D721Med (cell line): ENCODE measurements at regions not wholly inside any gene's neighbourhood (a gene's known extent, or its start where the extent isn't known, plus 50 kb on each side); places are given as distances from the start of the nearest gene placed in this dataset.

Source experiments
- DNase-seq: peaks from one replicate; pipeline ENCODE4 v3.0.0; 2011; ENCODE audit warnings: low spot score; ENCODE audit not compliant: insufficient read length
- FAIRE-seq: peaks from 2 replicates; lab custom pipeline; 2011; peaks lifted over from hg19 to GRCh38; lab: Jason Lieb, UNC
- CTCF ChIP-seq: IDR thresholded peaks from 2 replicates; pipeline ENCODE4 v1.5.1; 2012; ENCODE audit warnings: mild to moderate bottlenecking, control low read depth; ENCODE audit not compliant: insufficient read depth; ENCODE audit errors: missing control alignments

DNA sequence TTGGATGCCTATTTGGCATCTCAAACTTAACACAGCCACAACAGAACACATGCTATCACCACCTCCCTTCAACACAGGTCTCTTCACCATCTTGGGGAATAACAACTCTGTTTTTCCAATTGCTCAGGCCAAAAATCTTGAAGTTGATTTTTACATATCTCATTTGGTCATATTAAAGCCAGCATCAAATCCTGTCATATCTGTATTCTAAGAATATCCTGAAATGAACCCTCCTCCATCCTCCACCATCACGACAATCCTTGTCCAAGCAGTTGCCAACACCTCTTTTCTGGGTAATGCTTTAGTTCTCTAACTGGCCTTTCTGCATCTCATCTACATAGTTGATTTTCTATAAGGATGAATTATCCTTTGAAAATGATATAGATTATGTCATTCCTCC is 168.7 kb downstream of the GPR37 start:
- no peak for DNase-seq
- no peak for TF ChIP-seq CTCF
- FAIRE-seq, result no peak

DNA sequence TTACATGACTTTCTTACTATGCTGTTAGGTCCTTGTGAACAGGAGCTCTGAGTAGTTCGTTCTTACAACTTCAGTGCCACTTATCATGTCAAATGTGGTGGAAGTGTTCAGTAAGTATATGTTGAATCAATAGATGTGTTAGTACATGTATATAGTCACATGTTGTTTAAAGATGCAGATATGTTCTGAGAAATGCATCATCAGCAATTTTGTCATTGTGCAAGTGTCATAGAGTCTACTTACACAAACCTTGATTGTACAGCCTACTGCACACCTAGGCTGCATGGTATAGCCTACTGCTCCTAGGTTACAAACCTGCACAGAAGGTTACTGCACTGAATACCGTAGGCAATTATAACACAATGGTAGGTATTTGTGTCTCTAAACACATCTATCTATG is 174.8 kb downstream of the GPR37 start:
- no peak for FAIRE-seq
- TF ChIP-seq CTCF, result no peak
- DNase-seq, result no peak

GRCh38 chr7:124577256-124577655 is 188.3 kb downstream of the GPR37 start:
- FAIRE-seq (no peak), DNase-seq (no peak)
- TF ChIP-seq CTCF, result no peak

- DNase-seq (no peak), FAIRE-seq (no peak)
- no peak for TF ChIP-seq CTCF
Observed at GRCh38 chr7:124575176-124575575, 190.4 kb downstream of the GPR37 start.

DNA sequence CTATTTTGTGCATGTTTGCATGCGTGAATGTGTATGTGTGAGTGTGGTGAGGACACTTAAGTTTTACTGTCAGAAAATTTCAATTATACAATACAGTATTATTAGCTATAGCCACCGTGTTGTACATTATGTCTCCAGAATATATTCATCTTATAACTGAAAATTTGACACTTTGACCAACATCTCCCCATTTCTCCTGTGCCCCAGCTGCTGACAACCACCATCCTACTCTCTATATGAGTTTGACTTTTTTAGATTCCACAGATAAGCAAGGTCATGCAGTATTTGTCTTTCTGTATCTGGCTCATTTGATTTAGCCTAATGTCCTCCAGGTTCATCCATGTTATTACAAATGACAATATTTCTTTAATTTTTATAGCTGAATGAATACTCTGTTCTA is 195.0 kb downstream of the GPR37 start:
- no peak for TF ChIP-seq CTCF
- DNase-seq, result no peak
- no peak for FAIRE-seq

GRCh38 chr7:124566583-124566982 is 199.0 kb downstream of the GPR37 start:
- DNase-seq (no peak), FAIRE-seq (no peak)
- no peak for TF ChIP-seq CTCF

DNA sequence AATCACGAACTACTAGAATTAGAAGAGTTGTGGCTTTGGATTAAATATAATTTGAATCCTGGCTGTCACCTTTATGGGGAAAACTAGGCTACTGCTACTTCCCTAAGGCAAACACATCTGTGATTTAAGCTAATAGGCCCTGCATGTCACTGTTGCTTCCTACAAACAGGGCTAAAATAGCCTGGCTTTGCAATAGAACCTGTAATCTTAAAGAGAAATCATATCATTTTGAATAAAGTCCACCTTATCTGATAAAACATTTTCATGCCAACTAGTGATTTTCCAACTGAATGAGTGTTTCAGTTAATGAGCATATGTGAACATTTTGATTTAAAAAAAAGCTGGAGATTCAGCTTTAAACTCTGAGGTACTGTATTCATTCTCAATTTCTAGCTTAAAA is 208.0 kb downstream of the GPR37 start:
- DNase-seq (no peak), FAIRE-seq (peak; percentile 32)
- TF ChIP-seq CTCF, result no peak
